ENCODE measurements at regions not wholly inside any gene's neighbourhood (a gene's known extent, or its start where the extent isn't known, plus 50 kb on each side); places are given as distances from the start of the nearest gene placed in this dataset.

DNA sequence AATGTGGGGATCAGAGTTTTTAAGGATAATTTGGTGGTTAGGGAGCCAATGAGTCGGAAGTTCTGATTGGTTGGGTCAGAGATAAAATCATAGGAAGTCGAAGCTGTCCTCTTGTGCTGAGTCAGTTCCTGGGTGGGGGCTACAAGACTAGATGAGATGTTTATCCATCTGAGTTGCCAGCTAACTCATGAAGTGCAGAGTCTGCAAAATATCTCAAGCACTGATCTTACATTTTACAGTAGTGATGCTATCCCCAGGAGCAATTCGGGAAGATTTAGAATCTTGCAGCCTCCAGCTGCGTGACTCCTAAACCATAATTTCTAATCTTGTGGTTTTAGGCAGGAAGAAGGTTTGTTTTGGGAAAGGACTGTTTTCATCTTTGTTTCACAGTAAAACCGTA, 565.8 kb upstream of the SPANXN1 start:
- TF ChIP-seq ELF1 (IDR thresholded peaks at IDR 0.05) (no peak), RFX5 (IDR thresholded peaks at IDR 0.05; ENCODE audit: low read length) (no peak), POLR2AphosphoS5 (IDR thresholded peaks at IDR 0.05; ENCODE audit: low read depth, low read length) (no peak), EZH2phosphoT487 (IDR thresholded peaks at IDR 0.05; ENCODE audit: borderline replicate concordance, low read depth) (no peak), RAD21 (IDR thresholded peaks at IDR 0.05; ENCODE audit: low read length) (no peak)
- TF ChIP-seq, protein P1, sequence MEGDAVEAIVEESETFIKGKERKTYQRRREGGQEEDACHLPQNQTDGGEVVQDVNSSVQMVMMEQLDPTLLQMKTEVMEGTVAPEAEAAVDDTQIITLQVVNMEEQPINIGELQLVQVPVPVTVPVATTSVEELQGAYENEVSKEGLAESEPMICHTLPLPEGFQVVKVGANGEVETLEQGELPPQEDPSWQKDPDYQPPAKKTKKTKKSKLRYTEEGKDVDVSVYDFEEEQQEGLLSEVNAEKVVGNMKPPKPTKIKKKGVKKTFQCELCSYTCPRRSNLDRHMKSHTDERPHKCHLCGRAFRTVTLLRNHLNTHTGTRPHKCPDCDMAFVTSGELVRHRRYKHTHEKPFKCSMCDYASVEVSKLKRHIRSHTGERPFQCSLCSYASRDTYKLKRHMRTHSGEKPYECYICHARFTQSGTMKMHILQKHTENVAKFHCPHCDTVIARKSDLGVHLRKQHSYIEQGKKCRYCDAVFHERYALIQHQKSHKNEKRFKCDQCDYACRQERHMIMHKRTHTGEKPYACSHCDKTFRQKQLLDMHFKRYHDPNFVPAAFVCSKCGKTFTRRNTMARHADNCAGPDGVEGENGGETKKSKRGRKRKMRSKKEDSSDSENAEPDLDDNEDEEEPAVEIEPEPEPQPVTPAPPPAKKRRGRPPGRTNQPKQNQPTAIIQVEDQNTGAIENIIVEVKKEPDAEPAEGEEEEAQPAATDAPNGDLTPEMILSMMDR (IDR thresholded peaks at IDR 0.05): no peak

Data from SK-N-SH (cell line).